HG03571 (cell line): ENCODE measurements at regions not wholly inside any gene's neighbourhood (a gene's known extent, or its start where the extent isn't known, plus 50 kb on each side); places are given as distances from the start of the nearest gene placed in this dataset.
"Not testable (repeated sequence)": the region's sequence is repeated elsewhere in the genome, so short reads cannot be mapped to it uniquely, and the experiment has no call there.

Experiments
- ATAC-seq: cut with Tn5 transposase; IDR thresholded peaks from one replicate; pipeline ENCODE4 v1.9.1; 2021; ENCODE audit not compliant: unreplicated experiment

DNA sequence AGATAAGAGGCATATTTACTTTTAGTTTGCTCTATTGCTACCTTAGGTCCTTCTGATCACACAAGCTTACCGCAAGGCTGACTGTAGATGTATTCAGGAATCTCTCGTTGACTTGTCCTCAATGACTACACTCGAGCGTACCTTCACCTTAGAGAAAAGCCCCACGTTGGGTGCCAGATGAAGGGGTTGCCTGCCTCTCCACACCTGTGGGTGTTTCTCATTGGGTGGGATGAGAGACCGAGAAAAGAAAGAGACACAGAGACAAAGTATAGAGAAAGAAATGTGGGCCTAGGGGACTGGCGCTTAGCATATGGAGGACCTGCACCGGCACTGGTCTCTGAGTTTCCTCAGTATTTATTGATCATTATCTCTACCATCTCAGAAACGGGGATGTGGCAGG lies 51.8 kb downstream of the ASCL4 start:
- no peak for ATAC-seq

- ATAC-seq = no peak
Observed at GRCh38 chr12:107829271-107829670, 54.8 kb downstream of the ASCL4 start.

DNA sequence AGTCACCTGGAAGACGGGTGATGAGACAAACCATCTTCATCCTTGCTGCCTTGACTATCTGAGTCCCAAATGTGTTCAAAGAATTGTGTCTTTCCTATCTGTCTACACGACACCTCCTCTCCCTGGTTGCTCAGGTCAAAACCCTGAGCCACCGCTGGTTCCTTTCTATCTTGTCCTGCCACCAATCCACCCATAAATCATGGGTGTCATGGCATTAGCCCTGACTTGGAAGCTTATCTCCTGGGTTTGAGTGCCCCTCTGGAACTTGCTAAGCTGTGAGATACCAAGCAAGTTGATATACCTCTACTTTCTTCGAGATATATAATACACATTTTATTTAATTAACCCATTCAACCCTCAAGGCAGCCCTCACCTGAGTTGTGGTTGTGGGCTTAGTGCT lies 57.9 kb downstream of the ASCL4 start:
- ATAC-seq = no peak

DNA sequence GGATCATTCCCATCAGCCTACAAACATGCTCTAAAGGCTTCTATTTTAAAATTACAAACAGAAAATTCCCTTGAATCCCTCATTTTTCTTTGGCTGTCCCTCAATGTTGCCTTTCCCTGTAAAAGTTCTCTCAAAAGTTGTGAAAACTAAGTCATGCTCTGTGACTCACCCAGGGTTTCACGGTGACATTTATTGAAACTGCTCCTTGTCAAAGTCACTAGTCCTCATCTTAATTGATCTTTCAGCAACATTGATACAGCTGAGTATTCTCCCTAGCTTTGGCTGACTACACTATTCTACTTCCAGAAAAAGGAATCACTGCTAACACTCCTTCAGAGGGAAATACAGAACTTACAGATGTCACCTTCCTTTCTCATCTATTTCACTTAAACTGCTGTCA lies 65.7 kb downstream of the ASCL4 start:
- no peak for ATAC-seq

GRCh38 chr12:107843351-107844311 lies 69.1 kb downstream of the ASCL4 start:
- no peak for ATAC-seq

DNA sequence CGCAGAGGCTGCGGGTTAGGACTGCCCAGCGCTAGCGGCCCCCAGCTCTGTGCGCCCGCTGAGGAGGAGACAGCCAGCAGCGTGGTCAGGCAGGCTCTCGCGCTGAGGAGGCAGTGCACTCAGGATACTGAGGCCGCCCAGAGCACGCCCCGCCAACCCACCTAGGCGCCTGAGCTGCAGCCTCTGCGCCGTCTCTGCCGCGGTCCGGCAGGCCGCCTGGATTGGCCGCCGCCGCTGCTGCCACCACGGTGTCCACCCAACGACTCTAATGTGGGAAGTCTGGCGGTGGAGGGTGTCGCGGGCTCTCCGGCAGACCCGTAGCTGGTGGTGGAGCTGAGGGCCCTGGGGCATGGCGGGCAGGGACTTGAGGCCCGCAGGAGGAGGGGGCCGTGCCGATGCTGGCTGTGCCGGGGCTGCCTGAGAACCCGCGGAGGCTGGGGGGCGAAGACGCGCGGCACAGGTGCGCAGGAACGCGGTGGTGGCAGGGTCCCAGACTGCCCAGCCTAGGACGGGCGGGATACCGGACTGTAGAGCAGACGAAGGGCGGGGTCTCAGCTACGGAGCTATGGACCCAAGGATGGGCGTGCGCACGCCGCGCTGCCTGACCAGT lies 69.9 kb downstream of the ASCL4 start:
- no peak for ATAC-seq

DNA sequence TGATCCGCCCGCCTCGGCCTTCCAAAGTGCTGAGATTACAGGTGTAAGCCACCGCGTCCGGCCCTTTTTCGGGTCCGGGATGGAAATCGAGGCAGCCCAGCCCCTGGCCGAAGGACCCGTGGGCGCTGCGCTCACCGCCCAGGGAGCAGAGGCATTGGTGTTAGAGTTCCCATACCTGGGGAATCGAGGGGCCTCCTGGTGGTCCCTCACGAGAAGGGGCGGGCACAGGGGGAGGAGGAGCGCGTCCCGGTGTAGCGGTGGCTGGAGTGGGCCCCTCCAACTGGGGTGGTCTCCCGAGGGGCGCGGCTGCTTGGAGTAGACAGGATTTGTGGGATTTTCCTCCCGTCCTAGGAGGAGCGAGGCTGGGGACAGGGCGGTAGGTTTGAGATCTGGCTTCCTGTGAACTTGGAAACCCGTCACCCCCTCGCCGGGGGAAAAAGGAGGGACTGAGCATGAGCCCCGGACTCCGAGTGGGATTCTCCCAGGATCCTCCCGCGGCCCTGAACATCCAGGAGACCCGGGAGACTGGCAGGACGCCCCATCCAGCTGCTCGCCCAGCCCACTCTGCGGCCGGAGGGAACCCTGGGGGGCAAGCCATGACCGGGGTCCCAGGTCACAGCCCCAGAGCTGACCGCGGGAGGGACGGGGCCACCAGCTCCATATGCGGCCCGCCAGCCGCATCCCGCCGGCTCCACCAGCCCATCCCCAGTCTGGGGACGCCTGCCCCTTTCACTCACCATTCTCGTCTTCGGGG lies 70.9 kb downstream of the ASCL4 start:
- ATAC-seq = no peak

GRCh38 chr12:107845980-107846659 lies 71.6 kb downstream of the ASCL4 start:
- no peak for ATAC-seq

GRCh38 chr12:107847430-107847829 lies 72.9 kb downstream of the ASCL4 start:
- no peak for ATAC-seq

DNA sequence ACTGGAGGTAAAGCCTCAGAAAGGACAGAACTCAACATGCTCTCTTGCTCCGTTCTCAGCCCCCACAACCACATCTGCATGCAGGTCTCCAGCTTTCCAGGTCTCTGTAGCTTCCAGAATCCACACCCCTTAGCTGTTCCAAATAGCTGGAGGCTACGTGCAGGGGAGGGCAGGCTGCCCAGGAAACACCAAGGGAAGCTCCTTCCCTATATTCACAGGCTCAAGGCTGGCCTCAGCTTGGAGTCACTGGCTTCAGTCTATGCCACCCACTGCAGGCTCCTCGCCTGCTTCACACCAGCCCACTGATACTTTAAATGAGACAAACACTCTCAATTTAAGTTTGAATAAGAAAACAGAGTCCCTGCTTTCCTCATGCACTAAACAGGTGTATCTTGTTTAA lies 73.3 kb downstream of the ASCL4 start:
- ATAC-seq = no peak

DNA sequence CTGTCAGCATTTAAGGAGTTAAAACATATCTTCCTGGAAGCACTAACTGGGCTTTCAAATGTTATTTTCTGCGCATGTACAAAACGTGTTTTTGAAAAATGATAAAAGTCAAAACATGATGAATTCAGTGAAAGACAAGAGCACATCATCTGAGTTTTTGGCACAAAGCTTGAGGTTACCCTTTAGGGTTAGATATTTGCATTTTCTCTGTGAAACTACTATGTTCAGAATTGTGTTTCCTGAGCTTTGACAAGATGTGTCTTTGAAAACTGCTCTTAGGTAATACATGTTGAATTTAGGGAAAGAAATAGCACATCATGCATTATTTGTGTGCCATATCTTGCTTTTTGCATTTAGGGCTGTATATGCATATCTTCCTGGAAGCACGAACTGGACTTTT lies 79.0 kb downstream of the ASCL4 start:
- no peak for ATAC-seq

DNA sequence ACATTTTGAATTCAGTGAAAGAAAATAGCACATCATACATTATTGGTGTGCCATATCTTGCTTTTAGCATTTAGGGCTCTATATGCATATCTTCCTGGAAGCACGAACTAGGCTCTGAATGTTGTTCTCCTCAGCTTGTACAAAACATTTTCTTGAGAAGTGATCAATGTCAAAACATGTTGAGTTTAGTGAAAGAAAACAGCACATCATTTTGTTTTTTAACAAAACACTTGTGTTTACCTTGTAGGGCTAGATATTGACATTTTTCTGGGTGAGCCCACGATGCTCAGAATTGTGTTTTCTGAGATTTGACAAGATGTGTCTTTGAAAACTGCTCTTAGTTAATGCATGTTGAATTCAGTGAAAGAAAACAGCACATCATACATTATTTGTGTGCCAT lies 81.0 kb downstream of the ASCL4 start:
- ATAC-seq = no peak

DNA sequence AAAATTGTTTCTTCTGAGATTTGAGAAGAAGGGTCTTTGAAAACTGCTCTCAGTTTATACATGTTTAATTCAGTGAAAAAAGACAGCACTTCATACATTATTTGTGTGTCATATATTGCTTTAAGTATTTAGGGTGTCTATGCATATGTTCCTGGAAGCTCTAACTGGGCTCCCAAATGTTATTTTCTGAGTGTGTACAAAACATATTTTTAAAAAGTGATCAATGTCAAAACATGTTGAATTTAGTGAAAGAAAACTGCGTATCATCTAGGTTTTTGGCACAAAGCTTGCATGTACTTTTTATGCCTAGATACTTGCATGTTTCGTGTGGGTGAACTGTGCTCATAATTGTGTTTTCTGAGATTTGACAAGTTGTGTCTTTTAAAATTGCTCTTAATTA lies 81.6 kb downstream of the ASCL4 start:
- ATAC-seq = no peak

- no peak for ATAC-seq
Observed at GRCh38 chr12:107857191-107857590, 82.7 kb downstream of the ASCL4 start.

GRCh38 chr12:107859367-107859766 lies 84.9 kb downstream of the ASCL4 start:
- no peak for ATAC-seq

DNA sequence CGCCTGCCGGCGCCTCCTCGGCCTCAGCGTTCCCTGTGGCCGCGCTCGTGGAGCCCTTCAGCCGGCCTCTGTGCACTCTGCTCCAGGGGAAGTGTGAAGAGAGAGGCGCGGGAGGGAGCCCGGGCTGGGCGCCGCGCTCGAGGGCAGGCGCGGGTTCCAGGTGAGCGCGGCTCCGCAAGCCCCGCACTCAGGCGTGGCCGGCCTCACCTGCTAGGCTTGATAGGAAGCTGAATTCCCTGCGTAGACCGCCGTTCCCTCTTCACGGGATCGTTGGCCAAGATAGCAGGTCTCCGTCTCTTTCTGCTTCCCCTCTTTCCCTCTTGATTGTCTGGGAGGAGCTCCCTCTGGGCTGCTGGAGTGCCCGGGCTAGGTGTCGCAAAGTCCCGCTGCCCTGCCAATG lies 89.7 kb downstream of the ASCL4 start:
- ATAC-seq = no peak

DNA sequence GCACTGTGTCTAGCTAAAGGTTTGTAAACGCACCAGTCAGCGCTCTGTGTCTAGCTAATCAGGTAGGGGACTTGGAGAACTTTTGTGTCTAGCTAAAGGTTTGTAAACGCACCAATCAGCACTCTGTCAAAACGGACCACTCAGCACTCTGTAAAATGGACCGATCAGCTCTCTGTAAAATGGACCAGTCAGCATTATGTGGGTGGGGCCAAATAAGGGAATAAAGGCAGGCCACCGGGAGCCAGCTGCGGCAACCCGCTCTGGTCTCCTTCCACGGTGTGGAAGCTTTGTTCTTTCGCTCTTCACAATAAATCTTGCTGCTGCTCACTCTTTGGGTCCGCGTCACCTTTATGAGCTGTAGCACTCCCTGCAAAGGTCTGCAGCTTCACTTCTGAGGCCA lies 90.2 kb downstream of the ASCL4 start:
- ATAC-seq = not testable (repeated sequence)

DNA sequence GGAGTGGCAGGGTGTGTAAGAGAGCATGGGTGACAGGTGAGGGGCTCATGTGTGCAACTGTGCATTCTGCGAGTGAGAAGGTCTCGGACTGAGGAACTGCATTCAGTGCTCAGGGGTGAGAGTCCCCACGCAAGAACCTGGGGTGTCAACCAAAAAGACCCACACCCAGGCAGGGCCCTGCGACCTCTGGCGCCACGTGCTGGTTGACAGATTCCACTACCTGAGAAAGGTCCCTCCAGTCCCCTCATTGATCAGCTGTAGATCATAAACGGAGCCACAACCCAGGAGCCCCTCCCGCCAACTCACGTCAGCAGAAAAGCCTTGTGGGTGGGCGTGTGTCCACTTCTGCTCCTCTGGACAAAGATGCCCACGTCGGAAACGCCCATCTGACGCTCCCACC lies 98.7 kb downstream of the ASCL4 start:
- no peak for ATAC-seq

DNA sequence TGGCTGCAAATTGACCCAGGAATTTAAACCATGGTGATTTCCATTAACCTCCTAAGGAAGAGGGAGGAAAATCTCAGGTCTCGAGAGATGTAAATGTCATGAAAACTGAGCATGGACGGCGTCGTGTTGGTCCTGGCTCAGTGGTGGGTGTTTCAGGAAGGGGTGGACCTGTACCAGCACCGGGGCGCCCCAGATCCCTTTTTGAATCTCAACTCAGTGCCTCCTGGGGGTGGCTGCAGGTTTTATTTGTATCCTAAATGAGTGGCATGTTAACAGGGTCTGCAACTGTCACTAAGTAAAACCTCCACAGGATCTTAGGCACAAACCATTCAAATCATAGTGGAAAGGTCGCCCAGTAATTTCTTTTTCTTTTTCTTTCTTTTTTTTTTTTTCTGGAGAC lies 101.3 kb downstream of the ASCL4 start:
- ATAC-seq = no peak

DNA sequence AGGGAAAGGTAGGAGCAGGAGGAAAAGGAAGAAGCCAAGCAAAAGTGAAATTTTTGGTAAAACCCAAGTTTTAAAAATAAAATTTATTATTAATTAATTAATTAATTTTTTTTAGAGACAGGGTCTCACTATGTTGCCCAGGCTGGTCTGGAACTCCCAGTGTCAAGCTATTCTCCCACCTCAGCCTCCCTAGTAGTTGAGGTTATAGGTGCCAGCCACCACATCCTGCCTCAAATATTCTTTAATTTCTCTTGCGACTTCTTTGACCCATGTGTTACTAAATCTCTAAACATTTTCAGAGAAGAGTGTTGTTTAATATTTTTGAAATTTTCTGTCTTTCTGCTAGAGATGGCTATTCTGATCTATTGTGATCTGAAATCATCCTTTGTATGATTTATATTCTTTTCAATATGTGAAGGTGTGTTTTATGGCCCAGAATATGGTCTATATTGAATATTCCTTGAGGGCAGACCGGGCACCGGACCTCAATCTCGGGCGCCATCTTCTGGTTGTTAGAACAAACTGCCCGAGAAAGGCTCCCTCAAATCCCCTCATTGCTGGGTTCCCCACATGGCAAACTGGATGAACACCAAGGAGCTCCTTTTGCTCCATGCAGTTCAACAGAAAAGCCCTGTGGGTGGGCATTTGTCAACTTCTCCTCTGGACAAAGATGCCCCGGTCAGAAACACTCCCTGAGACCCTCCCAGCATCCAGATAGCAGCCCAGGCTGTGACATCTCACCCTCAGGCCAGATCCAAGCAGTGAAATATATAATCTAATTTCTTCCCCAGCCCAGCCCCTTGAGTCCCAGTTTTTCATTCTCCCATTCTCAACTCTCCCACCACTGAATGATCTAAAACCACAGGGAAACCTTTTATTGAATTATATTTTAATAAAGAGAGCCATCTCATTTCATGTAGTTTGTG lies 110.5 kb downstream of the ASCL4 start:
- ATAC-seq = peak; percentile 53
